ENCODE measurements at regions not wholly inside any gene's neighbourhood (a gene's known extent, or its start where the extent isn't known, plus 50 kb on each side); places are given as distances from the start of the nearest gene placed in this dataset.
"Not testable (repeated sequence)": the region's sequence is repeated elsewhere in the genome, so short reads cannot be mapped to it uniquely, and the experiment has no call there.

DNA sequence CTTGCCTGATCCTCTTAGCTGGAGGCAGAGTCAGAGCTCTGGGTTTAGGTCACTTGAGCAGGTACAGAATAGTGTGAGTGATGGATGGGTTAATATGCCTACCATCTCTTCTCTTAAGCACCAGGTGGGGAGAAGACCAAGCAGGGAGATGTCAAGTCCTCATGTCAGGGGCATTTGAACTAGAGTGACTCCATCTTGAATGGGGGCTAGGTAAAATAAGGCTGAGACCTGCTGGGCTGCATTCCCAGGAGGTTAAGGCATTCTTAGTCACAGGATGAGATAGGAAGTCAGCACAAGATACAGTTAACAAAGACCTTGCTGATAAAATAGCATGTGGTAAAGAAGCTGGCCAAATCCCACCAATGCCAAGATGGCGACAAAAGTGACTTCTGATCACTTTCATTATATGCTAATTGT, 77.4 kb upstream of the BTG3 start:
- in situ Hi-C loops (cut with HindIII; ENCODE audit: low pct_unique_long_range_greater_than_20kb, low sequenced_read_pairs) = no loop called here

GRCh38 chr21:17688912-17689874, 76.5 kb upstream of the BTG3 start:
- peak; percentile 90 for DNase-seq (ENCODE audit: low read depth, low spot score)
- in situ Hi-C loops (cut with HindIII; ENCODE audit: low pct_unique_long_range_greater_than_20kb, low sequenced_read_pairs) = no loop called here

More for the DNA sequence above, 77.4 kb upstream of the BTG3 start:
- DNase-seq (ENCODE audit: low read depth, low spot score) = peak; percentile 25

DNA sequence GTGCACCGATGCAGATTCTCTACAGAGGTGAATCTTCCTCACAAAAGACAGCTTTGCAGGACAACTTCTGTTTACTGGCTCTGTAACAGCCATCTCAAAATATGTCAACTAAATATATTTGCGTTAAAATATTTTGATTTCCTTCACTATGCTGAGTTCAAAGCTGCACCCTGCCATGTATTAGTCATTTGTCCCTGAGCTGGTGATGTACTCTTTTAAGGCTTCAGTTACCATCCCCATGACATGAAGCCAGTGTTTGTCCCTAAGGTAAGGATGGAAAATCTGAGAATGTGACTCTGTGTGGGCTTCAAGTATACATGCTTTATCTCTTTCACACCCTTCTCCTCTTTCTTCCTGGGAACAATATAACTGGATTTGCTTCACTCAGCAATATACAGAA, 70.2 kb upstream of the BTG3 start:
- in situ Hi-C loops (cut with HindIII; ENCODE audit: low pct_unique_long_range_greater_than_20kb, low sequenced_read_pairs) = no loop called here
- no peak for DNase-seq (ENCODE audit: low read depth, low spot score)

GRCh38 chr21:17679002-17679600, 66.4 kb upstream of the BTG3 start:
- peak; percentile 77 for DNase-seq (ENCODE audit: low read depth, low spot score)
- in situ Hi-C loops (cut with HindIII; ENCODE audit: low pct_unique_long_range_greater_than_20kb, low sequenced_read_pairs) = no loop called here

DNA sequence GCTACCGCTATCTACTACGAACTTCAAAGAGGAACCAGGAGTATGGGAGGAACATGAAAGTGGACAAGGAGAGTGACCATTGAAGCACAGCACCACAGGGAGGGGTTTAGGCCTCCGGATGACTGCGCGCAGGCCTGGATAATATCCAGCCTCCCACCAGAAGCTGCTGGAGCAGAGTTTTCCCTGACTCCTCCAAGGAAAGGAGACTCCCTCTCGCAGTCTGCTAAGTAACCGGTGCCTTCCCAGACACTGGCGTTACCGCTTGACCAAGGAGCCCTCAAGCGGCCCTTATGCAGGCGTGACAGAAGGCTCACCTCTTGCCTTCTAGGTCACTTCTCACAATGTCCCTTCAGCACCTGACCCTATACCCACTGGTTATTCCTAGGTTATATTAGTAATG, 64.2 kb upstream of the BTG3 start:
- in situ Hi-C loops (cut with HindIII; ENCODE audit: low pct_unique_long_range_greater_than_20kb, low sequenced_read_pairs); DNase-seq (ENCODE audit: low read depth, low spot score): not testable (repeated sequence)

GRCh38 chr21:17674106-17674505, 61.4 kb upstream of the BTG3 start:
- in situ Hi-C loops (cut with HindIII; ENCODE audit: low pct_unique_long_range_greater_than_20kb, low sequenced_read_pairs) = no loop called here
- no peak for DNase-seq (ENCODE audit: low read depth, low spot score)

DNA sequence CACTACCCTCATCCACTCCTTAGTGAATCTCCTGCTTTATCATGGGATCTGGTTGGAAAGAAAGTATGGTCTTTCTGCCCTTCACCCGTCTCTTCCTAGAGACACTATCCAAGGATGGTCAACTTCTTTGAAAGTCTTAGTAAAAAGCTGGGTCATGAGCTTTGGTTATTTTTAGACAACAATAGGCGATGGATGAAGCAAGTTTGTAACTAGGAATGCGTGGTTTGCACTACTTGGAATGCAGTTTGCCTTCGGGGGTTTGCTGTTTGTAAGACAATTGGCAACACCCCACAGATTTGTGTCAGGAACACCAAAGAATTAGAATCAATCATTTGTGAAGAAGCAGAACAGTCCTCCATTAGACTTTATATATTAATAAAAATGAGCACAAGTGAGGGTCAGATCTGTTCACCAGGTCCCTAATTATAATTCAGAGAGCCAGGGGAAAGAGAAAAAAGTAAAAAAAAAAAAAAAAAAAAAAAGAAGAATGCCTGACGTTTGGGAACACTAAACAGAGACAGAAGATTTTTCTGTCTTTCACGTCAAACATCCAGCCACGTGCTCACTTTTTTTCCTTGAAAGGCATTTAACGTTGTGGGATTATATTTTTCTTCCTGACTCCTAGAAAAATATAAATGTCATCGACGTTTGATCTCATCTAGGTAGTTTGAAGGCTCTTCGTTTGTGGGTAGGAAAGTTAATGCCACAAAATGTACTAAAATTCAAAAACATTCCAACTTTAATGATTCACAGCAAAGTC, 60.7 kb upstream of the BTG3 start:
- peak; percentile 84 for DNase-seq (ENCODE audit: low read depth, low spot score)
- in situ Hi-C loops (cut with HindIII; ENCODE audit: low pct_unique_long_range_greater_than_20kb, low sequenced_read_pairs) = no loop called here

DNA sequence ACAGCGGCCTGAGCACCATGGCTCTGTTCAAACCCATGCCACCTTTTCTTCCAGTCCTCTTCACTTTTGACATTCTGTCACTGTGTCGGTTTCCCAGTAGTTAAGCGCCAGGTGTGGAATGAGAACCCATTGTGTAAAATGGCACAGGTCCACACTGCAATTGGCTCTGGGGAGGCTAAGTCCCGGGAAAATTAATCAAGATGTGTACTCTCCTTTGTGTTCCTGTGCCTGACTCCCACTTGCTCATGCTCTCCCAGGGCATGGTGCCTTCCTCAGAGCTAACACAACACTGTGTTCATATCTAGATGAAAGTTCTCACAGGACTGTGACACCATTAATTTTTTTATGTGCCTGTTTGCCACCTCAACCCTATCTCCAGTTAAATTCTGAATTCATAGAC, 59.0 kb upstream of the BTG3 start:
- in situ Hi-C loops (cut with HindIII; ENCODE audit: low pct_unique_long_range_greater_than_20kb, low sequenced_read_pairs) = no loop called here
- DNase-seq (ENCODE audit: low read depth, low spot score) = no peak

GRCh38 chr21:17668479-17669140, 55.9 kb upstream of the BTG3 start:
- in situ Hi-C loops (cut with HindIII; ENCODE audit: low pct_unique_long_range_greater_than_20kb, low sequenced_read_pairs) = no loop called here
- DNase-seq (ENCODE audit: low read depth, low spot score) = no peak

DNA sequence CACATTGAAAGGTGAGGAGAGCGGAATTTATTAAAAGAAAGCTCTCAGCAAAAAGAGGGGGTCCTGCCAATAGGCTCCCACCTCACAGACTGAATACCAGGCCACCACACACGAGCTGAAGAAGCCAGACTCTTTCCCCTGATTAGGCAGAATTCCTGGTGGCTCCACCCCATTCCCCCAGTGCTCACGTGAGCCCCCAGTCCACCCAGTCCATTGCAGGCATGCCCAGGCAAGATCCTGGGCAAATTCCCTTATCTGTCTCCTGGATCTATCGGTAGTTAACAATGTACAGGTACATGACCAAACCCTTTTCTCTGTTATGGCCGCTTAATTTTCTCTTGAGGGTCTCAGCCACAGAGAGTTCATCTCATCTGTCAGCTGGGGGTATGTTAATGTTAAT, 54.6 kb upstream of the BTG3 start:
- DNase-seq (ENCODE audit: low read depth, low spot score) = no peak
- in situ Hi-C loops (cut with HindIII; ENCODE audit: low pct_unique_long_range_greater_than_20kb, low sequenced_read_pairs) = no loop called here

All from SK-MEL-5 (cell line).